SHP77 treated with DMSO at 0.1 percent for 48 hours (cell line): ENCODE measurements at regions not wholly inside any gene's neighbourhood (a gene's known extent, or its start where the extent isn't known, plus 50 kb on each side); places are given as distances from the start of the nearest gene placed in this dataset.

Experiments
- DNase-seq: peaks from one replicate; lab custom pipeline; 2025; lab: John Stamatoyannopoulos, UW

- no peak for DNase-seq
Observed at GRCh38 chr1:82486468-82486867, 685.7 kb downstream of the ADGRL2 start.

GRCh38 chr1:82485591-82486369 lies 685.0 kb downstream of the ADGRL2 start:
- DNase-seq, result no peak

- no peak for DNase-seq
Observed at GRCh38 chr1:82483146-82483545, 682.4 kb downstream of the ADGRL2 start.

GRCh38 chr1:82478916-82479315 lies 678.2 kb downstream of the ADGRL2 start:
- no peak for DNase-seq

GRCh38 chr1:82472489-82473131 lies 671.9 kb downstream of the ADGRL2 start:
- no peak for DNase-seq

- no peak for DNase-seq
Observed at GRCh38 chr1:82466891-82467290, 666.2 kb downstream of the ADGRL2 start.

GRCh38 chr1:82466416-82466815 lies 665.7 kb downstream of the ADGRL2 start:
- no peak for DNase-seq

GRCh38 chr1:82465024-82465423 lies 664.3 kb downstream of the ADGRL2 start:
- no peak for DNase-seq

GRCh38 chr1:82464362-82465001 lies 663.7 kb downstream of the ADGRL2 start:
- peak; percentile 88 for DNase-seq

- DNase-seq, result no peak
Observed at GRCh38 chr1:82463951-82464350, 663.2 kb downstream of the ADGRL2 start.

- DNase-seq, result no peak
Observed at GRCh38 chr1:82462366-82462765, 661.6 kb downstream of the ADGRL2 start.

- no peak for DNase-seq
Observed at GRCh38 chr1:82455342-82455741, 654.6 kb downstream of the ADGRL2 start.

GRCh38 chr1:82454431-82454830 lies 653.7 kb downstream of the ADGRL2 start:
- DNase-seq, result no peak

- no peak for DNase-seq
Observed at GRCh38 chr1:82453511-82454185, 652.9 kb downstream of the ADGRL2 start.

- no peak for DNase-seq
Observed at GRCh38 chr1:82452096-82452495, 651.4 kb downstream of the ADGRL2 start.

GRCh38 chr1:82451191-82451590 lies 650.5 kb downstream of the ADGRL2 start:
- no peak for DNase-seq

- no peak for DNase-seq
Observed at GRCh38 chr1:82449506-82450057, 648.8 kb downstream of the ADGRL2 start.

- no peak for DNase-seq
Observed at GRCh38 chr1:82446955-82447354, 646.2 kb downstream of the ADGRL2 start.

- no peak for DNase-seq
Observed at GRCh38 chr1:82446236-82446635, 645.5 kb downstream of the ADGRL2 start.

- DNase-seq, result no peak
Observed at GRCh38 chr1:82445827-82446226, 645.1 kb downstream of the ADGRL2 start.

- DNase-seq, result no peak
Observed at GRCh38 chr1:82445132-82445531, 644.4 kb downstream of the ADGRL2 start.

GRCh38 chr1:82441402-82441801 lies 640.7 kb downstream of the ADGRL2 start:
- no peak for DNase-seq
